ENCODE measurements at regions not wholly inside any gene's neighbourhood (a gene's known extent, or its start where the extent isn't known, plus 50 kb on each side); places are given as distances from the start of the nearest gene placed in this dataset.

- no peak for TF ChIP-seq POLR2AphosphoS5 (IDR thresholded peaks at IDR 0.05)
- no peak for TF ChIP-seq EP300 (IDR thresholded peaks at IDR 0.05)
- no peak for TF ChIP-seq POLR2A (IDR thresholded peaks at IDR 0.05)
- TF ChIP-seq CTCF (IDR thresholded peaks at IDR 0.05), result no peak
- Histone ChIP-seq H3K27me3 (peaks cover 82% of the 10 kb centered on the region), H3K9me3 (no peaks in the 10 kb centered on the region), H3K4me3 (no peak overlapping the region), H3K4me1 (no peaks in the 10 kb centered on the region), H3K36me3 (no peaks in the 10 kb centered on the region), H3K27ac (no peak overlapping the region)
- no peak for ATAC-seq
- 37 to 72% methylated on average over 2 to 5 of the region's 14 CpGs for WGBS, 2 donors (ENCODE audit: low coverage in 1 of 2)
Observed at GRCh38 chr3:127408684-127409420, 121.0 kb upstream of the PRR20G start.

GRCh38 chr3:127408022-127408683 lies 120.3 kb upstream of the PRR20G start:
- Histone ChIP-seq H3K27me3 (peaks cover 80% of the 10 kb centered on the region), H3K9me3 (no peaks in the 10 kb centered on the region)
- 71 to 79% methylated on average over 8 to 9 of the region's 15 CpGs for WGBS, 2 donors (ENCODE audit: low coverage in 1 of 2)

GRCh38 chr3:127407026-127407939 lies 119.4 kb upstream of the PRR20G start:
- Histone ChIP-seq H3K9me3 (no peaks in the 10 kb centered on the region), H3K27ac (no peak overlapping the region), H3K4me3 (no peak overlapping the region), H3K4me1 (no peaks in the 10 kb centered on the region), H3K36me3 (no peaks in the 10 kb centered on the region), H3K27me3 (peaks cover 71% of the 10 kb centered on the region)
- WGBS, 2 donors (ENCODE audit: low coverage in 1 of 2), result 82 to 100% methylated on average over 1 to 8 of the region's 13 CpGs
- no peak for ATAC-seq
- no peak for TF ChIP-seq POLR2A (IDR thresholded peaks at IDR 0.05)
- no peak for TF ChIP-seq EP300 (IDR thresholded peaks at IDR 0.05)
- no peak for TF ChIP-seq CTCF (IDR thresholded peaks at IDR 0.05)
- no peak for TF ChIP-seq POLR2AphosphoS5 (IDR thresholded peaks at IDR 0.05)

More at GRCh38 chr3:127408022-127408683, 120.3 kb upstream of the PRR20G start:
- no peaks in the 10 kb centered on the region for H3K36me3 ChIP-seq
- H3K4me1 ChIP-seq, result no peaks in the 10 kb centered on the region
- TF ChIP-seq EP300 (IDR thresholded peaks at IDR 0.05) (no peak), CTCF (IDR thresholded peaks at IDR 0.05) (no peak), POLR2AphosphoS5 (IDR thresholded peaks at IDR 0.05) (no peak), POLR2A (IDR thresholded peaks at IDR 0.05) (no peak)
- H3K27ac ChIP-seq, result no peak overlapping the region
- no peak for ATAC-seq
- no peak overlapping the region for H3K4me3 ChIP-seq

- Histone ChIP-seq H3K9me3 (no peaks in the 10 kb centered on the region), H3K36me3 (no peaks in the 10 kb centered on the region), H3K27ac (no peak overlapping the region), H3K27me3 (peaks cover 70% of the 10 kb centered on the region), H3K4me1 (no peaks in the 10 kb centered on the region), H3K4me3 (no peak overlapping the region)
- ATAC-seq, result no peak
- TF ChIP-seq POLR2A (IDR thresholded peaks at IDR 0.05) (no peak), EP300 (IDR thresholded peaks at IDR 0.05) (no peak), POLR2AphosphoS5 (IDR thresholded peaks at IDR 0.05) (no peak), CTCF (IDR thresholded peaks at IDR 0.05) (no peak)
- WGBS, 2 donors (ENCODE audit: low coverage in 1 of 2), result 71 to 80% methylated on average over 1 of the region's 14 CpGs
Observed at GRCh38 chr3:127406309-127407025, 118.6 kb upstream of the PRR20G start.

Data from gastroesophageal sphincter (tissue), 4 donors.